IMR-90 (cell line): ENCODE measurements at regions not wholly inside any gene's neighbourhood (a gene's known extent, or its start where the extent isn't known, plus 50 kb on each side); places are given as distances from the start of the nearest gene placed in this dataset.

Source experiments
- ATAC-seq: fragments of 200-7000 bp; cut with Tn5 transposase; 2 replicates; pipeline ENCODE4 v1.9.1; 2020; ENCODE audit warnings: low read depth, mild to moderate bottlenecking, moderate library complexity
- BruUV-seq: library from RNA; stranded (reverse); fragments of 400-500 nt; replicated peaks from 2 replicates; lab custom pipeline; 2021; lab: Mats Ljungman, UMichigan
- CTCF ChIA-PET: fragments of 300-600 bp; formaldehyde crosslinking; extraction: SDS; loops from one replicate; lab custom pipeline; 2021; ENCODE audit warnings: antibody characterized with exemption; lab: Yijun Ruan, JAX
- POLR2A ChIA-PET: fragments of 300-600 bp; sonication (Branson Sonifier 250); formaldehyde crosslinking; loops from one replicate; lab custom pipeline; 2022; ENCODE audit warnings: antibody characterized with exemption; ENCODE audit not compliant: unreplicated experiment; lab: Charles Lee
- DNase-seq: peaks from one replicate; pipeline ENCODE4 v3.0.0; 2013
- H2AFZ ChIP-seq: replicated peaks from 2 replicates; pipeline ENCODE3; 2013; ENCODE audit warnings: low read length, mild to moderate bottlenecking; ENCODE audit not compliant: poor library complexity
- H2AK5ac ChIP-seq: 2 replicates; pipeline ENCODE4 v1.6.1; 2013; ENCODE audit warnings: low read depth, low read length, inconsistent platforms
- H2AK9ac ChIP-seq: replicated peaks from 2 replicates; pipeline ENCODE3; 2013; ENCODE audit warnings: mild to moderate bottlenecking, low read depth, low read length, moderate library complexity; ENCODE audit not compliant: poor library complexity
- H2BK120ac ChIP-seq: 2 replicates; pipeline ENCODE4 v1.6.1; 2013; ENCODE audit warnings: low read depth, low read length, inconsistent platforms
- H2BK15ac ChIP-seq: 3 replicates; pipeline ENCODE4 v1.6.1; 2013; ENCODE audit warnings: low read depth, low read length, inconsistent platforms
- H2BK20ac ChIP-seq: 2 replicates; pipeline ENCODE4 v1.6.1; 2013; ENCODE audit warnings: low read depth, mild to moderate bottlenecking, inconsistent platforms, low read length, moderate library complexity
- H2BK5ac ChIP-seq: 2 replicates; pipeline ENCODE4 v1.6.1; 2013; ENCODE audit warnings: mild to moderate bottlenecking, low read depth, low read length, inconsistent platforms; ENCODE audit not compliant: poor library complexity, severe bottlenecking
- H3K14ac ChIP-seq: replicated peaks from 2 replicates; pipeline ENCODE4 v1.6.1; 2013; ENCODE audit warnings: low read depth, low read length, inconsistent platforms
- H3K18ac ChIP-seq: 2 replicates; pipeline ENCODE4 v1.6.1; 2013; ENCODE audit warnings: low read depth, low read length, control low read depth
- H3K23ac ChIP-seq: 2 replicates; pipeline ENCODE4 v1.6.1; 2013; ENCODE audit warnings: low read depth, low read length, inconsistent platforms
- H3K27ac ChIP-seq: 2 replicates; pipeline ENCODE4 v1.5.1; 2013; ENCODE audit warnings: mild to moderate bottlenecking, control low read depth, low read length; ENCODE audit not compliant: insufficient read depth
- H3K27me3 ChIP-seq: 2 replicates; pipeline ENCODE4 v1.6.1; 2013; ENCODE audit warnings: low read length; ENCODE audit not compliant: control insufficient read depth, insufficient read depth
- H3K36me3 ChIP-seq: 2 replicates; pipeline ENCODE4 v1.6.1; 2013; ENCODE audit warnings: low read length, mixed read lengths; ENCODE audit not compliant: control insufficient read depth, insufficient read depth
- H3K4ac ChIP-seq: 2 replicates; pipeline ENCODE4 v1.6.1; 2013; ENCODE audit warnings: low read depth, low read length, inconsistent platforms
- H3K4me1 ChIP-seq: 2 replicates; pipeline ENCODE4 v1.6.1; 2013; ENCODE audit warnings: low read length, mixed read lengths; ENCODE audit not compliant: control insufficient read depth, insufficient read depth
- H3K4me2 ChIP-seq: 2 replicates; pipeline ENCODE4 v1.6.1; 2013; ENCODE audit warnings: low read depth, mild to moderate bottlenecking, control low read depth, low read length, moderate library complexity
- H3K4me3 ChIP-seq: 2 replicates; pipeline ENCODE4 v1.5.1; 2013; ENCODE audit warnings: low read depth, mild to moderate bottlenecking, control low read depth, low read length, moderate library complexity; ENCODE audit not compliant: insufficient read depth
- H3K56ac ChIP-seq: 2 replicates; pipeline ENCODE4 v1.6.1; 2013; ENCODE audit warnings: low read length, inconsistent platforms; ENCODE audit not compliant: insufficient read depth; ENCODE audit errors: extremely low read depth
- H3K79me1 ChIP-seq, 2 experiments: 2 replicates each; pipeline ENCODE4 v1.6.1; 2013; ENCODE audit warnings: low read length in 2 of 2, inconsistent platforms in 1 of 2, low read depth in 1 of 2
- H3K9ac ChIP-seq: 2 replicates; pipeline ENCODE4 v1.6.1; 2013; ENCODE audit warnings: low read depth, low read length, control low read depth
- H3K9me1 ChIP-seq: 2 replicates; pipeline ENCODE4 v1.6.1; 2013; ENCODE audit warnings: low read length, inconsistent platforms; ENCODE audit not compliant: insufficient read depth
- H3K9me3 ChIP-seq: 2 replicates; pipeline ENCODE4 v1.6.1; 2013; ENCODE audit warnings: low read length; ENCODE audit not compliant: control insufficient read depth, insufficient read depth
- H4K20me1 ChIP-seq: 2 replicates; pipeline ENCODE4 v1.6.1; 2013; ENCODE audit warnings: low read length, inconsistent platforms; ENCODE audit not compliant: insufficient read depth
- H4K5ac ChIP-seq: 2 replicates; pipeline ENCODE4 v1.6.1; 2013; ENCODE audit warnings: mild to moderate bottlenecking, low read depth, low read length, control low read depth
- H4K8ac ChIP-seq, 2 experiments: 2 replicates each; pipeline ENCODE4 v1.6.1; 2013; ENCODE audit warnings: low read depth in 2 of 2, low read length in 2 of 2, control low read depth in 1 of 2, inconsistent platforms in 1 of 2
- H4K91ac ChIP-seq: 2 replicates; pipeline ENCODE4 v1.6.1; 2013; ENCODE audit warnings: low read depth, low read length, inconsistent platforms; ENCODE audit not compliant: insufficient read depth
- BHLHE40 ChIP-seq: fragments of 150-350 bp; IDR thresholded peaks from 2 replicates; pipeline ENCODE4 v1.6.1; 2016; ENCODE audit warnings: mild to moderate bottlenecking, low read depth, low read length
- CEBPB ChIP-seq: IDR thresholded peaks from 2 replicates; pipeline ENCODE4 v1.6.1; 2012; ENCODE audit warnings: low read depth, low read length, improper control_type of control experiment
- CHD1 ChIP-seq: IDR thresholded peaks from 2 replicates; pipeline ENCODE4 v1.6.1; 2012; ENCODE audit warnings: low read depth, low read length, improper control_type of control experiment
- CTCF ChIP-seq: conservative IDR thresholded peaks from 2 replicates; pipeline ENCODE4 v1.5.1; 2012; ENCODE audit warnings: mild to moderate bottlenecking, low read depth, low read length, improper control_type of control experiment
- ELK1 ChIP-seq: fragments of 150-350 bp; IDR thresholded peaks from 2 replicates; pipeline ENCODE4 v1.6.1; 2016; ENCODE audit warnings: low read depth, mild to moderate bottlenecking, low read length, moderate library complexity, borderline replicate concordance
- FOS ChIP-seq: fragments of 150-350 bp; IDR thresholded peaks from 2 replicates; pipeline ENCODE4 v1.6.1; 2016; ENCODE audit warnings: low read depth, low read length
- MAFK ChIP-seq: IDR thresholded peaks from 2 replicates; pipeline ENCODE4 v1.6.1; 2012; ENCODE audit warnings: low read depth, low read length, improper control_type of control experiment
- MAZ ChIP-seq: IDR thresholded peaks from 2 replicates; pipeline ENCODE4 v1.6.1; 2012; ENCODE audit warnings: low read depth, mild to moderate bottlenecking, low read length, improper control_type of control experiment, moderate library complexity, borderline replicate concordance
- MXI1 ChIP-seq: IDR thresholded peaks from 2 replicates; pipeline ENCODE4 v1.6.1; 2012; ENCODE audit warnings: low read depth, mild to moderate bottlenecking, low read length, moderate library complexity, borderline replicate concordance
- NFE2L2 ChIP-seq: fragments of 150-350 bp; IDR thresholded peaks from 2 replicates; pipeline ENCODE4 v1.6.1; 2016; ENCODE audit warnings: low read depth, mild to moderate bottlenecking, low read length
- POLR2A ChIP-seq: IDR thresholded peaks from 2 replicates; pipeline ENCODE4 v1.6.1; 2012; ENCODE audit warnings: mild to moderate bottlenecking, low read depth, low read length
- RAD21 ChIP-seq: IDR thresholded peaks from 2 replicates; pipeline ENCODE4 v1.6.1; 2012; ENCODE audit warnings: low read length, improper control_type of control experiment
- RCOR1 ChIP-seq: IDR thresholded peaks from 2 replicates; pipeline ENCODE4 v1.6.1; 2012; ENCODE audit warnings: mild to moderate bottlenecking, low read length, improper control_type of control experiment; ENCODE audit not compliant: insufficient replicate concordance
- RFX5 ChIP-seq: IDR thresholded peaks from 2 replicates; pipeline ENCODE4 v1.8.0; 2012; ENCODE audit warnings: low read depth, mild to moderate bottlenecking, low read length, moderate library complexity
- SMC3 ChIP-seq: fragments of 150-350 bp; IDR thresholded peaks from 2 replicates; pipeline ENCODE4 v1.6.1; 2016; ENCODE audit warnings: low read depth, mild to moderate bottlenecking, antibody characterized with exemption, low read length, moderate library complexity
- WGBS, 2 experiments: methylation state at CpG; one replicate each; pipeline versions ENCODE4 v1.1.5 to v1.1.7; 2013; ENCODE audit warnings: missing lambda C conversion rate in 2 of 2; ENCODE audit not compliant: insufficient read length in 1 of 2; ENCODE audit errors: extremely low coverage in 2 of 2; 5-methylcytosine and 5-hydroxymethylcytosine counted together
- dilution Hi-C: fragments of 300-500 bp; cut with HindIII; formaldehyde crosslinking; loops from one replicate; pipeline ENCODE4 v1.14.3; 2018; ENCODE audit warnings: low sequenced_read_pairs; ENCODE audit not compliant: unreplicated experiment
- in situ Hi-C: fragments of 300-500 bp; cut with MboI; formaldehyde crosslinking; loops from 3 replicates; pipeline ENCODE4 v1.14.3; 2019; ENCODE audit warnings: low sequenced_read_pairs, inconsistent platforms, mixed read lengths
- intact Hi-C: fragments of 100-400 bp; cut with micrococcal nuclease; formaldehyde crosslinking; loops from 2 replicates; pipeline ENCODE4 v1.10.0; 2022
- TF ChIP-seq, protein P1 (sequence below): fragments of 150-350 bp; IDR thresholded peaks from 2 replicates; pipeline ENCODE4 v1.6.1; 2017; ENCODE audit warnings: mild to moderate bottlenecking, antibody characterized with exemption, low read length, low read depth

DNA sequence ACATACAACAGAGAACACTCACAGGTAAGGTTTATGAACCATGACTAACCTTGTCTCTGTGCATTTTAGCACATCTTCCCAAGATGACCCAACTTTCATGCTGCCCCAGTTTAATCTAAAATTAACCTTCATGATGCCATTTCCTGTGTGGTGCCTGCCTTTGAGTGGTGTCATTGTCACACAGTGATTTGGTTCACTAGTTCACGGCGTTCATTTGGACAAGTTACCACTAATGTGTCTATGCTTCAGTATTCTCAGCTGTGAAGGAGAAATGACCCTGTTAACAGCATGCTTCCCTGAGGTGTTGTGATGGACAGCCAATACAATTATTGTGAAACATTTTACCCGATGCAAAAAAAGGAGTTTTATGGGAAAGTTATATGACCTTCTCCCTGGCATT, 693.1 kb downstream of the RWDD3 start:
- Histone ChIP-seq H3K79me1 (no peaks in the 10 kb centered on the region), H2AK5ac (no peak overlapping the region), H4K5ac (no peak overlapping the region), H3K36me3 (no peaks in the 10 kb centered on the region), H4K91ac (no peak overlapping the region), H3K27ac (no peak overlapping the region), H2BK15ac (no peak overlapping the region), H4K20me1 (no peaks in the 10 kb centered on the region), H2AFZ (no peak overlapping the region), H2BK120ac (no peak overlapping the region), H3K4me3 (no peak overlapping the region), H3K9ac (no peak overlapping the region), H3K14ac (no peak overlapping the region), H3K23ac (no peak overlapping the region), H3K4me1 (no peaks in the 10 kb centered on the region), H3K18ac (no peak overlapping the region), H2BK20ac (no peak overlapping the region), H2AK9ac (no peak overlapping the region), H3K9me1 (no peaks in the 10 kb centered on the region), H4K8ac (no peak overlapping the region), H3K27me3 (no peaks in the 10 kb centered on the region), H3K4ac (no peak overlapping the region), H3K9me3 (no peaks in the 10 kb centered on the region), H2BK5ac (no peak overlapping the region), H3K56ac (no peak overlapping the region), H3K4me2 (no peak overlapping the region)
- no CpG with 5 or more reads among the region's 3 CpGs for WGBS, 2 experiments
- ChIA-PET CTCF (no interaction called here), POLR2A (no interaction called here)
- dilution Hi-C loops: no loop called here
- DNase-seq (no peak), ATAC-seq (no peak)
- TF ChIP-seq MXI1 (no peak), BHLHE40 (no peak), NFE2L2 (no peak), CTCF (no peak), MAZ (no peak), MAFK (no peak), FOS (no peak), POLR2A (no peak), RAD21 (no peak), ELK1 (no peak), RFX5 (no peak), CHD1 (no peak), SMC3 (no peak), RCOR1 (no peak), CEBPB (no peak)
- TF ChIP-seq, protein P1, sequence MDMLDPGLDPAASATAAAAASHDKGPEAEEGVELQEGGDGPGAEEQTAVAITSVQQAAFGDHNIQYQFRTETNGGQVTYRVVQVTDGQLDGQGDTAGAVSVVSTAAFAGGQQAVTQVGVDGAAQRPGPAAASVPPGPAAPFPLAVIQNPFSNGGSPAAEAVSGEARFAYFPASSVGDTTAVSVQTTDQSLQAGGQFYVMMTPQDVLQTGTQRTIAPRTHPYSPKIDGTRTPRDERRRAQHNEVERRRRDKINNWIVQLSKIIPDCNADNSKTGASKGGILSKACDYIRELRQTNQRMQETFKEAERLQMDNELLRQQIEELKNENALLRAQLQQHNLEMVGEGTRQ: no peak
- no TSS peak for BruUV-seq
- in situ Hi-C loops: no loop called here
- intact Hi-C loops: no loop called here
